Neural cell (in vitro differentiated cells): ENCODE measurements at regions not wholly inside any gene's neighbourhood (a gene's known extent, or its start where the extent isn't known, plus 50 kb on each side); places are given as distances from the start of the nearest gene placed in this dataset.

Experiments used
- CTCF ChIP-seq: fragments of 450-650 bp; IDR thresholded peaks from 2 replicates; pipeline ENCODE4 v1.5.1; 2014; ENCODE audit warnings: antibody characterized with exemption, mild to moderate bottlenecking, moderate library complexity; ENCODE audit not compliant: poor library complexity, severe bottlenecking
- EP300 ChIP-seq: fragments of 450-650 bp; conservative IDR thresholded peaks from 2 replicates; pipeline ENCODE4 v1.6.1; 2014; ENCODE audit warnings: antibody characterized with exemption, mild to moderate bottlenecking, moderate library complexity; ENCODE audit not compliant: poor library complexity, severe bottlenecking

DNA sequence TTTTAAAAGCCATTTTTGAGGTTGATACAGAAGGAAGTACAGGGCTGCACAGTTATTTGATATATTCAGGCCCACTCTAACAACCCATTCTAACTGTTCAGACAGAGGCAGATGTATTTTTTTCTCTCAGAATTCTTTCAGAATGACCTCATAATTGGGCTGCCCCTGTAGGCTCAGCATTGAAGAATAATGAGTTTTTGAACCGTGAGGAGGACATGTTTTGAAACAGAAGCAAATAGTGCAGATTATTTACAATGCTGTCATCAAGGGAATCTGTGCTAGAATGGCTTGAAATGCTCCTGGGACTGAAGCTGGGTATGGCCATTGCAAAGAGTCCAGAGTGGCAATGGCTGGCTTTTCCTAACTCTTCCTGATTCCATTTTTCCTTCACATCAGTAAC lies 158.1 kb downstream of the SOX3 start:
- TF ChIP-seq CTCF (no peak), EP300 (no peak)
